ENCODE measurements at regions not wholly inside any gene's neighbourhood (a gene's known extent, or its start where the extent isn't known, plus 50 kb on each side); places are given as distances from the start of the nearest gene placed in this dataset.

GRCh38 chr10:128306966-128307365 lies 180.7 kb upstream of the MKI67 start:
- intact Hi-C loops (cut with micrococcal nuclease) (no loop called here), dilution Hi-C loops (cut with MboI; ENCODE audit: extremely low pct_ligation_motif_present, low sequenced_read_pairs) (no loop called here)
- H3K79me2 ChIP-seq (ENCODE audit: control insufficient read depth, insufficient read depth, low read length), result no peaks in the 10 kb centered on the region
- ChIA-PET POLR2A (no interaction called here), CTCF (no interaction called here)
- H3K4me3 ChIP-seq (replicated peaks in 1 of 3; ENCODE audit: insufficient read depth in 1 of 3, low read depth in 1 of 3, low read length in 3 of 3), result no peak overlapping the region
- H3K27me3 ChIP-seq (ENCODE audit: control insufficient read depth in 2 of 2, insufficient read depth in 2 of 2, low read length in 2 of 2), result no peaks in the 10 kb centered on the region
- BruUV-seq (replicated peaks), result no TSS peak
- no peaks in the 10 kb centered on the region for H3K36me3 ChIP-seq (ENCODE audit: control insufficient read depth in 2 of 2, extremely low read depth in 1 of 2, insufficient read depth in 2 of 2, low read length in 2 of 2)
- no peaks in the 10 kb centered on the region for H3K9me3 ChIP-seq (replicated peaks; ENCODE audit: control insufficient read depth, insufficient read depth, low read length)
- no peak overlapping the region for H3K27ac ChIP-seq (ENCODE audit: insufficient read depth, low read depth, low read length)
- H3K4me2 ChIP-seq (ENCODE audit: insufficient read depth, low read length), result no peak overlapping the region
- DNase-seq (ENCODE audit: low read depth, low spot score), result no peak
- no peak for FAIRE-seq
- H2AFZ ChIP-seq (ENCODE audit: low read depth, low read length), result no peak overlapping the region
- no peak for TF ChIP-seq MYC (IDR thresholded peaks at IDR 0.05; ENCODE audit: low read depth, low read length)
- no peak for TF ChIP-seq FOS (IDR thresholded peaks at IDR 0.05; ENCODE audit: borderline replicate concordance, insufficient read depth, low read length)
- TF ChIP-seq EZH2 (IDR thresholded peaks at IDR 0.05; ENCODE audit: borderline replicate concordance, low read depth, low read length, severe bottlenecking), result no peak
- no peak for TF ChIP-seq JUN (IDR thresholded peaks at IDR 0.05; ENCODE audit: borderline replicate concordance, insufficient read depth, insufficient read length, low read depth)
- no peaks in the 10 kb centered on the region for H4K20me1 ChIP-seq (replicated peaks; ENCODE audit: control insufficient read depth, extremely low read depth, insufficient read depth, low read length)
- H3K4me1 ChIP-seq (ENCODE audit: control insufficient read depth, extremely low read depth, insufficient read depth, low read length), result no peaks in the 10 kb centered on the region
- no peaks in the 10 kb centered on the region for H3K9me1 ChIP-seq (replicated peaks; ENCODE audit: control insufficient read depth, extremely low read depth, insufficient read depth, low read length)
- no peak overlapping the region for H3K9ac ChIP-seq (replicated peaks; ENCODE audit: extremely low read depth, insufficient read depth, low read length)

GRCh38 chr10:128307820-128308219 lies 181.6 kb upstream of the MKI67 start:
- intact Hi-C loops (cut with micrococcal nuclease), result no loop called here

More at GRCh38 chr10:128307820-128308219, 181.6 kb upstream of the MKI67 start:
- dilution Hi-C loops (cut with MboI; ENCODE audit: extremely low pct_ligation_motif_present, low sequenced_read_pairs), result no loop called here
- Histone ChIP-seq H3K27me3 (ENCODE audit: control insufficient read depth in 2 of 2, insufficient read depth in 2 of 2, low read length in 2 of 2) (no peaks in the 10 kb centered on the region), H3K9ac (replicated peaks; ENCODE audit: extremely low read depth, insufficient read depth, low read length) (no peak overlapping the region), H3K4me3 (replicated peaks in 1 of 3; ENCODE audit: insufficient read depth in 1 of 3, low read depth in 1 of 3, low read length in 3 of 3) (no peak overlapping the region), H3K36me3 (ENCODE audit: control insufficient read depth in 2 of 2, extremely low read depth in 1 of 2, insufficient read depth in 2 of 2, low read length in 2 of 2) (no peaks in the 10 kb centered on the region), H3K4me2 (ENCODE audit: insufficient read depth, low read length) (no peak overlapping the region), H3K27ac (ENCODE audit: insufficient read depth, low read depth, low read length) (no peak overlapping the region), H2AFZ (ENCODE audit: low read depth, low read length) (no peak overlapping the region), H3K4me1 (ENCODE audit: control insufficient read depth, extremely low read depth, insufficient read depth, low read length) (no peaks in the 10 kb centered on the region), H4K20me1 (replicated peaks; ENCODE audit: control insufficient read depth, extremely low read depth, insufficient read depth, low read length) (no peaks in the 10 kb centered on the region), H3K79me2 (ENCODE audit: control insufficient read depth, insufficient read depth, low read length) (no peaks in the 10 kb centered on the region), H3K9me1 (replicated peaks; ENCODE audit: control insufficient read depth, extremely low read depth, insufficient read depth, low read length) (no peaks in the 10 kb centered on the region), H3K9me3 (replicated peaks; ENCODE audit: control insufficient read depth, insufficient read depth, low read length) (no peaks in the 10 kb centered on the region)
- FAIRE-seq (no peak), DNase-seq (ENCODE audit: low read depth, low spot score) (no peak)
- no peak for TF ChIP-seq POLR2A (IDR thresholded peaks at IDR 0.05; ENCODE audit: low read depth, low read length)
- TF ChIP-seq JUN (IDR thresholded peaks at IDR 0.05; ENCODE audit: borderline replicate concordance, insufficient read depth, insufficient read length, low read depth), result no peak
- CTCF ChIA-PET, result no interaction called here
- POLR2A ChIA-PET, result no interaction called here
- BruUV-seq (replicated peaks), result no TSS peak
